ENCODE measurements at regions not wholly inside any gene's neighbourhood (a gene's known extent, or its start where the extent isn't known, plus 50 kb on each side); places are given as distances from the start of the nearest gene placed in this dataset.
"Not testable (repeated sequence)": the region's sequence is repeated elsewhere in the genome, so short reads cannot be mapped to it uniquely, and the experiment has no call there.

GRCh38 chr4:142897518-142897917 is 51.4 kb upstream of the INPP4B start:
- TF ChIP-seq CTCF, POLR2A (IDR thresholded peaks at IDR 0.05): not testable (repeated sequence)
